H1 (cell line): ENCODE measurements at regions not wholly inside any gene's neighbourhood (a gene's known extent, or its start where the extent isn't known, plus 50 kb on each side); places are given as distances from the start of the nearest gene placed in this dataset.

Experiments
- CTCF ChIA-PET: fragments of 300-600 bp; sonication (Branson Sonifier 250); formaldehyde crosslinking; loops from one replicate; lab custom pipeline; 2021; ENCODE audit not compliant: partially characterized antibody; lab: Charles Lee
- POLR2A ChIA-PET: fragments of 300-600 bp; sonication (Branson Sonifier 250); formaldehyde crosslinking; loops from one replicate; lab custom pipeline; 2021; ENCODE audit warnings: inconsistent platforms; ENCODE audit not compliant: partially characterized antibody; lab: Charles Lee
- DNase-seq, 2 experiments: peaks; one replicate each; pipeline versions ENCODE4 v3.0.0 to v3.0.0-alpha.2; 2010 to 2022; ENCODE audit warnings: low spot score in 2 of 2, low read depth in 1 of 2, mixed read lengths in 1 of 2
- FAIRE-seq: peaks from 2 replicates; lab custom pipeline; 2011; peaks lifted over from hg19 to GRCh38; lab: Jason Lieb, UNC
- H2AFZ ChIP-seq: 2 replicates; pipeline ENCODE4 v1.8.1; 2012; ENCODE audit warnings: low read length, inconsistent platforms
- H2AK5ac ChIP-seq: 2 replicates; pipeline ENCODE4 v1.6.1; 2013; ENCODE audit warnings: low read depth, low read length
- H2BK120ac ChIP-seq: replicated peaks from 2 replicates; pipeline ENCODE3; 2013; ENCODE audit warnings: low read depth, low read length, inconsistent platforms
- H2BK12ac ChIP-seq: 2 replicates; pipeline ENCODE4 v1.6.1; 2013; ENCODE audit warnings: low read depth, low read length
- H2BK15ac ChIP-seq: 2 replicates; pipeline ENCODE4 v1.6.1; 2013; ENCODE audit warnings: low read length
- H2BK20ac ChIP-seq: 2 replicates; pipeline ENCODE4 v1.6.1; 2013; ENCODE audit warnings: low read length
- H2BK5ac ChIP-seq: 2 replicates; pipeline ENCODE4 v1.6.1; 2013; ENCODE audit warnings: low read depth, low read length
- H3K14ac ChIP-seq: 2 replicates; pipeline ENCODE4 v1.6.1; 2013; ENCODE audit warnings: inconsistent platforms; ENCODE audit not compliant: insufficient read length
- H3K18ac ChIP-seq: 2 replicates; pipeline ENCODE4 v1.6.1; 2013; ENCODE audit warnings: low read length; ENCODE audit errors: extremely low read depth
- H3K23ac ChIP-seq: 2 replicates; pipeline ENCODE4 v1.6.1; 2013; ENCODE audit warnings: inconsistent platforms; ENCODE audit not compliant: insufficient read length
- H3K23me2 ChIP-seq: 2 replicates; pipeline ENCODE4 v1.6.1; 2013; ENCODE audit warnings: low read depth, low read length
- H3K27ac ChIP-seq: 2 replicates; pipeline ENCODE4 v1.6.1; 2011; ENCODE audit warnings: low read depth, low read length, inconsistent platforms
- H3K27me3 ChIP-seq, 4 experiments: replicated peaks in 1 of 4; 1 replicate in 1 of 4; 2 replicates in 3 of 4; pipeline versions ENCODE4 v1.6.1 to v1.8.1; 2011 to 2013; ENCODE audit warnings: low read length in 3 of 4, mild to moderate bottlenecking in 3 of 4, inconsistent platforms in 2 of 4, mixed read lengths in 2 of 4, moderate library complexity in 1 of 4; ENCODE audit not compliant: control insufficient read depth in 3 of 4, insufficient read depth in 3 of 4; ENCODE audit errors: extremely low read depth in 1 of 4
- H3K36me3 ChIP-seq, 4 experiments: 2 replicates each; pipeline versions ENCODE4 v1.6.1 to v1.8.1; 2011 to 2013; ENCODE audit warnings: mild to moderate bottlenecking in 4 of 4, low read length in 3 of 4, moderate library complexity in 2 of 4, control low read depth in 1 of 4, inconsistent platforms in 1 of 4; ENCODE audit not compliant: insufficient read depth in 4 of 4, control insufficient read depth in 2 of 4
- H3K4ac ChIP-seq: replicated peaks from 2 replicates; pipeline ENCODE3; 2013; ENCODE audit warnings: low read length, low read depth, mixed read lengths, inconsistent platforms; ENCODE audit not compliant: insufficient read length
- H3K4me1 ChIP-seq, 4 experiments: replicated peaks in 1 of 4; 1 replicate in 1 of 4; 2 replicates in 3 of 4; pipeline versions ENCODE4 v1.6.1 to v1.8.1; 2011 to 2013; ENCODE audit warnings: low read length in 3 of 4, inconsistent platforms in 2 of 4, mixed read lengths in 1 of 4; ENCODE audit not compliant: insufficient read depth in 4 of 4, control insufficient read depth in 3 of 4
- H3K4me2 ChIP-seq, 2 experiments: 2 replicates each; pipeline versions ENCODE4 v1.6.1 to v1.8.1; 2011 to 2013; ENCODE audit warnings: low read depth in 2 of 2, low read length in 2 of 2, control low read depth in 1 of 2, inconsistent platforms in 1 of 2, mild to moderate bottlenecking in 1 of 2; ENCODE audit not compliant: insufficient read depth in 1 of 2
- H3K4me3 ChIP-seq, 4 experiments: fragments of 200-600, 300-600 bp in 1 of 4; sonication (generic), shearing (Covaris generic), sonication (Bioruptor Twin) in 1 of 4; 2 replicates each; pipeline versions ENCODE4 v1.5.1 to v1.8.1; 2011 to 2016; ENCODE audit warnings: low read length in 4 of 4, low read depth in 3 of 4, control low read depth in 2 of 4, inconsistent platforms in 2 of 4, mild to moderate bottlenecking in 2 of 4, mixed read lengths in 1 of 4, moderate library complexity in 1 of 4; ENCODE audit not compliant: insufficient read depth in 2 of 4; ENCODE audit errors: extremely low read depth in 1 of 4
- H3K56ac ChIP-seq: replicated peaks from 2 replicates; pipeline ENCODE3; 2013; ENCODE audit warnings: low read depth, mild to moderate bottlenecking, mixed read lengths, low read length, inconsistent platforms; ENCODE audit not compliant: insufficient read length
- H3K79me1 ChIP-seq: 2 replicates; pipeline ENCODE4 v1.6.1; 2013; ENCODE audit warnings: low read depth, low read length, control low read depth
- H3K79me2 ChIP-seq, 2 experiments: 2 replicates each; pipeline versions ENCODE4 v1.6.1 to v1.8.1; 2012 to 2013; ENCODE audit warnings: low read length in 2 of 2, mild to moderate bottlenecking in 2 of 2, inconsistent platforms in 1 of 2; ENCODE audit not compliant: insufficient read depth in 2 of 2, control insufficient read depth in 1 of 2
- H3K9ac ChIP-seq, 4 experiments: replicated peaks in 1 of 4; 1 replicate in 1 of 4; 2 replicates in 3 of 4; pipeline versions ENCODE4 v1.6.1 to v1.8.1; 2011 to 2013; ENCODE audit warnings: low read depth in 3 of 4, low read length in 3 of 4, control low read depth in 2 of 4, mild to moderate bottlenecking in 2 of 4, moderate library complexity in 2 of 4, inconsistent platforms in 1 of 4; ENCODE audit errors: extremely low read depth in 1 of 4
- H3K9me3 ChIP-seq, 2 experiments: 2 replicates each; pipeline versions ENCODE4 v1.6.1 to v1.8.1; 2012 to 2013; ENCODE audit warnings: mild to moderate bottlenecking in 2 of 2, moderate library complexity in 2 of 2, control low read depth in 1 of 2, inconsistent platforms in 1 of 2, low read depth in 1 of 2, low read length in 1 of 2, mixed read lengths in 1 of 2; ENCODE audit not compliant: insufficient read depth in 2 of 2
- H4K20me1 ChIP-seq, 2 experiments: replicated peaks in 1 of 2; 2 replicates each; pipeline versions ENCODE3 to v1.8.1; 2011 to 2013; ENCODE audit warnings: inconsistent platforms in 2 of 2, low read length in 2 of 2, mild to moderate bottlenecking in 1 of 2; ENCODE audit not compliant: insufficient read depth in 2 of 2, control insufficient read depth in 1 of 2
- H4K5ac ChIP-seq: 2 replicates; pipeline ENCODE4 v1.6.1; 2013; ENCODE audit warnings: low read length, low read depth, mixed read lengths, inconsistent platforms; ENCODE audit not compliant: insufficient read length
- H4K8ac ChIP-seq: 2 replicates; pipeline ENCODE4 v1.8.0; 2013; ENCODE audit warnings: mild to moderate bottlenecking, moderate library complexity, low read length, inconsistent platforms; ENCODE audit not compliant: insufficient read depth; ENCODE audit errors: extremely low read depth
- H4K91ac ChIP-seq: replicated peaks from 2 replicates; pipeline ENCODE3; 2013; ENCODE audit warnings: low read length, mixed read lengths, inconsistent platforms; ENCODE audit not compliant: insufficient read length
- ASH2L ChIP-seq: fragments of 200-600, 300-600 bp; sonication (generic); IDR thresholded peaks from one replicate; pipeline ENCODE4 v1.7.1; 2017; ENCODE audit warnings: low read length
- BACH1 ChIP-seq: IDR thresholded peaks from 2 replicates; pipeline ENCODE4 v1.6.1; 2012; ENCODE audit warnings: low read length, improper control_type of control experiment
- HDAC2 ChIP-seq, 2 experiments: fragments of 300-600 bp in 1 of 2; sonication (generic) in 1 of 2; IDR thresholded peaks; 2 replicates each; pipeline ENCODE4 v1.6.1; 2011 to 2012; ENCODE audit warnings: low read depth in 2 of 2, low read length in 2 of 2, mild to moderate bottlenecking in 2 of 2, moderate library complexity in 2 of 2, borderline replicate concordance in 1 of 2, inconsistent platforms in 1 of 2
- KDM4A ChIP-seq: IDR thresholded peaks from one replicate; pipeline ENCODE4 v1.7.1; 2012; ENCODE audit warnings: low read depth, mild to moderate bottlenecking, moderate library complexity, low read length, inconsistent platforms; ENCODE audit not compliant: severe bottlenecking
- MAX ChIP-seq: IDR thresholded peaks from 2 replicates; pipeline ENCODE4 v1.6.1; 2012; ENCODE audit warnings: inconsistent platforms
- POLR2AphosphoS5 ChIP-seq: IDR thresholded peaks from 2 replicates; pipeline ENCODE4 v1.6.1; 2011; ENCODE audit warnings: low read depth, low read length
- RBBP5 ChIP-seq: IDR thresholded peaks from 2 replicates; pipeline ENCODE4 v1.7.1; 2012; ENCODE audit warnings: low read depth, mild to moderate bottlenecking, inconsistent platforms, low read length, moderate library complexity, borderline replicate concordance
- SIN3A ChIP-seq, 2 experiments: IDR thresholded peaks in 1 of 2; conservative IDR thresholded peaks in 1 of 2; 2 replicates each; pipeline ENCODE4 v1.6.1; 2011 to 2012; ENCODE audit warnings: low read length in 2 of 2, improper control_type of control experiment in 1 of 2, low read depth in 1 of 2, mild to moderate bottlenecking in 1 of 2
- SIX5 ChIP-seq: IDR thresholded peaks from 2 replicates; pipeline ENCODE4 v1.6.1; 2011; ENCODE audit warnings: mild to moderate bottlenecking, low read depth, low read length
- SUZ12 ChIP-seq: fragments of 200-600 bp; sonication (generic); IDR thresholded peaks from 2 replicates; pipeline ENCODE4 v1.6.1; 2012; ENCODE audit warnings: mild to moderate bottlenecking, inconsistent platforms, low read length, moderate library complexity, mixed read lengths
- TAF7 ChIP-seq: optimal IDR thresholded peaks from 2 replicates; pipeline ENCODE3; 2011; ENCODE audit warnings: low read depth, mild to moderate bottlenecking, inconsistent platforms, low read length, moderate library complexity, borderline replicate concordance
- WGBS, 2 experiments: shearing (Covaris generic) in 1 of 2; methylation state at CpG; one replicate each; pipeline versions ENCODE4 v1.1.6 to v1.1.7; 2013 to 2015; ENCODE audit warnings: low lambda C conversion rate in 2 of 2, mixed read lengths in 2 of 2, inconsistent platforms in 1 of 2, low coverage in 1 of 2, missing lambda C conversion rate in 1 of 2; ENCODE audit not compliant: insufficient replicate concordance in 2 of 2, insufficient coverage in 1 of 2, insufficient read length in 1 of 2; ENCODE audit errors: extremely low coverage in 1 of 2, missing lambda C conversion rate in 1 of 2; 5-methylcytosine and 5-hydroxymethylcytosine counted together

DNA sequence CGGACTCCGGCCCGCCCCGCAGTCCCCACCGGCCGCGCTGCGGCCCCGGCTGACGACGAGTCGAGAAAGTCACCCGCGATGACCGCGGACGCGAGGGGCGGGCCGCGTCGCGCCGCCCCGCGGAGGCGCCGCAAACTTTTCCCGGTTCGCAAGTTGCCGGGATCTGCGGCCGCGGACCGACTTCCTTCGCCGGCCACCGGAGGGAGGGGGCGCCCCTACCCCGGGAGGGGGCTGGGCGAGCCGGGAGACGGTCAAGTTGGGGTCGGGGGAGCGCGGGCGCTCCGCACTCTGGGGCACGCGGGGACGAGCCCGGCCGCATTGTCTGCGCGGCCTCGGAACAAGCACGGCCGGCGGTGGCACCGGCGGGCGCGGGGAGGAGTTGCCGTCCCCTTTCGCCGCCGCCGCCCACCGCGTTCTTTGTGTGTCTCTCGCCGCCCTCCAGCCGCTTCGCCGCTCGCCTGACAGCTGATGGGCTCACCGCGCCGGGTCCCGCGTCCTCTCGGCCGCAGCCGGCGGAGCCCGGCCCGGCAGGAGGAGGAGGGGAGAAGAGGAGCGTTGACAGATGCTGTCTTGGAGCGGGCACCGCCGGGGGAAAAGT, 131.6 kb downstream of the OGFRL1 start:
- Histone ChIP-seq H3K27me3 (peaks cover 0 to 9% (median 6%) of the 10 kb centered on the region in 4 experiments; a peak in 4 of 7 replicates), H3K27ac (no peak overlapping the region), H2BK20ac (no peak overlapping the region), H3K4me3 (peak overlapping the region; percentile 56 to 90 (median 72)), H3K36me3 (no peaks in the 10 kb centered on the region), H4K91ac (no peak overlapping the region), H2BK15ac (no peak overlapping the region), H3K79me1 (no peaks in the 10 kb centered on the region), H3K79me2 (no peaks in the 10 kb centered on the region), H2BK120ac (no peak overlapping the region), H3K4ac (no peak overlapping the region), H2BK12ac (no peak overlapping the region), H3K23ac (no peak overlapping the region), H3K18ac (no peak overlapping the region), H4K20me1 (peaks cover 0 to 2% of the 10 kb centered on the region in 2 experiments), H3K23me2 (peaks cover 3% of the 10 kb centered on the region; the same call in 1 of the 2 replicates), H2BK5ac (no peak overlapping the region), H3K14ac (no peak overlapping the region), H3K9ac (peak overlapping the region in 3 of 4 experiments; percentile 1 to 63 (median 5); a peak in 2 of 7 replicates), H4K8ac (peak overlapping the region; percentile 91), H2AFZ (peak overlapping the region; percentile 76; the same call in 1 of the 2 replicates), H2AK5ac (no peak overlapping the region), H4K5ac (no peak overlapping the region), H3K56ac (no peak overlapping the region), H3K4me2 (peak overlapping the region; percentile 82 to 96), H3K9me3 (no peaks in the 10 kb centered on the region), H3K4me1 (no peaks in the 10 kb centered on the region; a peak in 1 of 7 replicates)
- POLR2A ChIA-PET = interaction anchor here (1.1 to 1.6 kb wide), 2 partner anchors 18 to 31 kb away, joined by 3 read pairs; no protein-coding TSS in a partner anchor
- TF ChIP-seq POLR2AphosphoS5 (0 out of 2 replicates have a peak, but pooled peaks have one; percentile 1), SUZ12 (no peak; the same call in 1 of the 2 replicates), KDM4A (peak; percentile 88), TAF7 (peak; percentile 47), MAX (0 out of 2 replicates have a peak, but pooled peaks have one; percentile 37), SIN3A (conservative IDR thresholded peaks at IDR 0.05 in 1 of 2, IDR thresholded peaks at IDR 0.05 in 1 of 2; ENCODE audit: low read depth in 1 of 2, low read length in 2 of 2) (peak; percentile 37 to 81; a peak in 1 of 4 replicates), ASH2L (peak; percentile 87), SIX5 (no peak), BACH1 (peak; percentile 73), HDAC2 (IDR thresholded peaks at IDR 0.05; ENCODE audit: borderline replicate concordance in 1 of 2, low read depth in 2 of 2, low read length in 2 of 2) (peak; percentile 62 to 68; a peak in 2 of 4 replicates), RBBP5 (0 out of 2 replicates have a peak, but pooled peaks have one; percentile 30)
- no peak for DNase-seq
- CTCF ChIA-PET = interaction anchor here (0.6 kb wide), 1 partner anchor 826 kb away, joined by 3 read pairs; no protein-coding TSS in a partner anchor
- 0% methylated on average over 1 of the region's 91 CpGs; no CpG with 5 or more reads in 1 of the 2 experiments for WGBS, 2 experiments
- FAIRE-seq = no peak
